Liver (tissue), 8 donors: ENCODE measurements at regions not wholly inside any gene's neighbourhood (a gene's known extent, or its start where the extent isn't known, plus 50 kb on each side); places are given as distances from the start of the nearest gene placed in this dataset.

Source experiments
- DNase-seq: peaks from one replicate; pipeline ENCODE4 v3.0.0-alpha.2; 2017; ENCODE audit warnings: low spot score
- H3K27ac ChIP-seq, 2 donors: one replicate each; pipeline ENCODE4 v1.7.0; 2013; ENCODE audit warnings: inconsistent platforms in 2 of 2, low read length in 2 of 2, control low read depth in 1 of 2, low read depth in 1 of 2, mild to moderate bottlenecking in 1 of 2
- H3K27me3 ChIP-seq, 4 donors: one replicate each; pipeline versions ENCODE4 v1.6.1 to v1.7.0; 2013; ENCODE audit warnings: low read length in 3 of 4, inconsistent platforms in 1 of 4, mild to moderate bottlenecking in 1 of 4, moderate library complexity in 1 of 4; ENCODE audit not compliant: control insufficient read depth in 4 of 4, insufficient read depth in 4 of 4
- H3K36me3 ChIP-seq, 4 donors: one replicate each; pipeline versions ENCODE4 v1.6.1 to v1.7.0; 2013; ENCODE audit warnings: low read length in 3 of 4, mild to moderate bottlenecking in 3 of 4, low read depth in 1 of 4, moderate library complexity in 1 of 4; ENCODE audit not compliant: control insufficient read depth in 4 of 4, insufficient read depth in 3 of 4
- H3K4me1 ChIP-seq, 4 donors: one replicate each; pipeline versions ENCODE4 v1.6.1 to v1.7.0; 2013; ENCODE audit warnings: low read length in 3 of 4, mild to moderate bottlenecking in 3 of 4, moderate library complexity in 1 of 4; ENCODE audit not compliant: control insufficient read depth in 4 of 4, insufficient read depth in 4 of 4
- H3K4me3 ChIP-seq, 3 donors: one replicate each; pipeline versions ENCODE4 v1.6.1 to v1.7.0; 2013; ENCODE audit warnings: low read length in 3 of 3, control low read depth in 1 of 3, low read depth in 1 of 3, mild to moderate bottlenecking in 1 of 3
- H3K9ac ChIP-seq, 2 donors: one replicate each; pipeline ENCODE4 v1.7.0; 2013; ENCODE audit warnings: low read length in 2 of 2, mild to moderate bottlenecking in 2 of 2, moderate library complexity in 2 of 2, control low read depth in 1 of 2, low read depth in 1 of 2
- H3K9me3 ChIP-seq, 4 donors: one replicate each; pipeline versions ENCODE4 v1.6.1 to v1.7.0; 2013; ENCODE audit warnings: low read length in 3 of 4; ENCODE audit not compliant: control insufficient read depth in 4 of 4
- EGR1 ChIP-seq, 2 donors: IDR thresholded peaks; 2 replicates each; pipeline ENCODE4 v1.6.1; 2016 to 2018; ENCODE audit warnings: antibody characterized with exemption in 2 of 2, low read depth in 2 of 2
- FOXA1 ChIP-seq: IDR thresholded peaks from 2 replicates; pipeline ENCODE4 v1.6.1; 2016; ENCODE audit warnings: antibody characterized with exemption
- FOXA2 ChIP-seq: IDR thresholded peaks from 2 replicates; pipeline ENCODE4 v1.6.1; 2016; ENCODE audit warnings: antibody characterized with exemption
- GABPA ChIP-seq, 2 donors: IDR thresholded peaks in 1 of 2; conservative IDR thresholded peaks in 1 of 2; 2 replicates each; pipeline ENCODE4 v1.6.1; 2016; ENCODE audit warnings: antibody characterized with exemption in 2 of 2, mild to moderate bottlenecking in 1 of 2, moderate library complexity in 1 of 2
- HNF4A ChIP-seq, 2 donors: conservative IDR thresholded peaks; 2 replicates each; pipeline ENCODE4 v1.6.1; 2016; ENCODE audit warnings: antibody characterized with exemption in 2 of 2, mild to moderate bottlenecking in 2 of 2
- HNF4G ChIP-seq: IDR thresholded peaks from 2 replicates; pipeline ENCODE4 v1.6.1; 2016; ENCODE audit warnings: antibody characterized with exemption
- JUND ChIP-seq, 2 donors: IDR thresholded peaks; 2 replicates each; pipeline ENCODE4 v1.6.1; 2016; ENCODE audit warnings: antibody characterized with exemption in 2 of 2
- NR2F2 ChIP-seq: IDR thresholded peaks from 2 replicates; pipeline ENCODE4 v1.6.1; 2016; ENCODE audit warnings: antibody characterized with exemption
- RAD21 ChIP-seq, 2 donors: IDR thresholded peaks; 2 replicates each; pipeline ENCODE4 v1.6.1; 2016; ENCODE audit warnings: antibody characterized with exemption in 2 of 2, mild to moderate bottlenecking in 2 of 2
- RXRA ChIP-seq, 2 donors: IDR thresholded peaks; 2 replicates each; pipeline ENCODE4 v1.6.1; 2017 to 2018; ENCODE audit warnings: antibody characterized with exemption in 2 of 2, mild to moderate bottlenecking in 1 of 2
- SP1 ChIP-seq: IDR thresholded peaks from 2 replicates; pipeline ENCODE4 v1.6.1; 2018; ENCODE audit warnings: antibody characterized with exemption, mild to moderate bottlenecking
- TAF1 ChIP-seq: conservative IDR thresholded peaks from 2 replicates; pipeline ENCODE4 v1.6.1; 2016; ENCODE audit warnings: antibody characterized with exemption, mild to moderate bottlenecking
- YY1 ChIP-seq: IDR thresholded peaks from 2 replicates; pipeline ENCODE4 v1.6.1; 2016; ENCODE audit warnings: antibody characterized with exemption, mild to moderate bottlenecking
- WGBS: extraction: QIAGEN DNeasy Blood & Tissue Kit; methylation state at CpG from one replicate; pipeline ENCODE4 v1.1.7; 2013; 5-methylcytosine and 5-hydroxymethylcytosine counted together
- TF ChIP-seq, protein P1 (sequence below): IDR thresholded peaks from 2 replicates; pipeline ENCODE4 v1.6.1; 2016; ENCODE audit warnings: antibody characterized with exemption
- TF ChIP-seq, protein P2 (sequence below): IDR thresholded peaks from 2 replicates; pipeline ENCODE4 v1.6.1; 2016; ENCODE audit warnings: antibody characterized with exemption
- TF ChIP-seq, protein P3 (sequence below): fragments of 150-350 bp; IDR thresholded peaks from 2 replicates; pipeline ENCODE4 v1.5.1; 2017; ENCODE audit warnings: improper control_type of control experiment, low read depth, low read length; ENCODE audit not compliant: missing input control
- TF ChIP-seq, protein P4 (sequence below): IDR thresholded peaks from 2 replicates; pipeline ENCODE4 v1.6.1; 2016; ENCODE audit warnings: antibody characterized with exemption
- TF ChIP-seq, protein P5 (sequence below): IDR thresholded peaks from 2 replicates; pipeline ENCODE4 v1.6.1; 2016; ENCODE audit warnings: antibody characterized with exemption, mild to moderate bottlenecking
- donor health status: healthy.
- donor health status: healthy.
- donor health status: healthy.
- donor health status: healthy.
- donor health status: healthy.

DNA sequence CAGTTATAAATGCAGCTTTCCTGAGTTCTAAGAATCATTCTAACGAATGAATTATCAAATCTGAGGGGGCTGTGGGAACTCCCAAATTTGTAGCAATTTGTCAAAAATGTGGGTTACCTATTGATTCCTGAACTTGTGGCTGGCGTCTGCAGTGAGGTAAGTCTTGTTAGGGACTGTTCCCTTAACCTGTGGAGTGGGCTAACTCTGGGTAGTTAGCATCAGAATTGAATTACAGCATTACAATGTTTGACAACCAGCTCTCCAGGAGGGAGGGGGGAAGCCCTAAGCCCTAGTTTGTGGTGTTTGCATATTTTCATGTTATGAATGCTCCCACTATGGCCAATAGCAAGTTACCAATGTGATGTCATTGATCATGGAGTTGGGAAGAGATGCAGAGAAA is 65.9 kb upstream of the STT3B start (continued):
- TF ChIP-seq, protein P1, sequence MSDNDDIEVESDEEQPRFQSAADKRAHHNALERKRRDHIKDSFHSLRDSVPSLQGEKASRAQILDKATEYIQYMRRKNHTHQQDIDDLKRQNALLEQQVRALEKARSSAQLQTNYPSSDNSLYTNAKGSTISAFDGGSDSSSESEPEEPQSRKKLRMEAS: no peak

DNA sequence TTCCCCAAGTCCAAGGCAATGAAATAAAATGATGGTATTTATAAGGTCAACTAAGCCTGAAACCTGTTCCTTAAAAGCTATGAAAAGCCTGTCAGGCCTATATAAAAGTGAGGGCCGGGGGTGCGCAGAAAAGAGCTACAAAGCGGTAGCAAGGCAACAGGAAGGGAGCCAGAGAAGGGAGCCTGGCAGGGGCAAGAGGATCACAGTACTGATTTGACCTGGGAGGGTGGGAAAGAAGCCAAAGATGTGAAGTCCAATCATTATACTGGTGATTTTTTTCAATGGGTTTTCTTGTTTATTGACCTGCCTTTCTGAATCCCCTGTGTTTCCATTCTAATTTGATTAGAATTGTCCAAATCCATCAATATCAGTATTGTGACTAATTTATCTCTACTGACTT is 64.3 kb upstream of the STT3B start:
- no peaks in the 10 kb centered on the region for H3K4me1 ChIP-seq
- no peak overlapping the region for H3K27ac ChIP-seq
- TF ChIP-seq EGR1 (IDR thresholded peaks at IDR 0.05; ENCODE audit: low read depth in 2 of 2) (no peak), SP1 (no peak), HNF4G (no peak), GABPA (IDR thresholded peaks at IDR 0.05 in 1 of 2, conservative IDR thresholded peaks at IDR 0.05 in 1 of 2) (no peak), TAF1 (no peak), FOXA1 (no peak), NR2F2 (no peak), RXRA (IDR thresholded peaks at IDR 0.05) (no peak), FOXA2 (no peak), HNF4A (conservative IDR thresholded peaks at IDR 0.05) (no peak), RAD21 (IDR thresholded peaks at IDR 0.05) (no peak), YY1 (no peak), JUND (IDR thresholded peaks at IDR 0.05) (no peak)
- TF ChIP-seq, protein P2, sequence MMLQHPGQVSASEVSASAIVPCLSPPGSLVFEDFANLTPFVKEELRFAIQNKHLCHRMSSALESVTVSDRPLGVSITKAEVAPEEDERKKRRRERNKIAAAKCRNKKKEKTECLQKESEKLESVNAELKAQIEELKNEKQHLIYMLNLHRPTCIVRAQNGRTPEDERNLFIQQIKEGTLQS: no peak
- TF ChIP-seq, protein P3, sequence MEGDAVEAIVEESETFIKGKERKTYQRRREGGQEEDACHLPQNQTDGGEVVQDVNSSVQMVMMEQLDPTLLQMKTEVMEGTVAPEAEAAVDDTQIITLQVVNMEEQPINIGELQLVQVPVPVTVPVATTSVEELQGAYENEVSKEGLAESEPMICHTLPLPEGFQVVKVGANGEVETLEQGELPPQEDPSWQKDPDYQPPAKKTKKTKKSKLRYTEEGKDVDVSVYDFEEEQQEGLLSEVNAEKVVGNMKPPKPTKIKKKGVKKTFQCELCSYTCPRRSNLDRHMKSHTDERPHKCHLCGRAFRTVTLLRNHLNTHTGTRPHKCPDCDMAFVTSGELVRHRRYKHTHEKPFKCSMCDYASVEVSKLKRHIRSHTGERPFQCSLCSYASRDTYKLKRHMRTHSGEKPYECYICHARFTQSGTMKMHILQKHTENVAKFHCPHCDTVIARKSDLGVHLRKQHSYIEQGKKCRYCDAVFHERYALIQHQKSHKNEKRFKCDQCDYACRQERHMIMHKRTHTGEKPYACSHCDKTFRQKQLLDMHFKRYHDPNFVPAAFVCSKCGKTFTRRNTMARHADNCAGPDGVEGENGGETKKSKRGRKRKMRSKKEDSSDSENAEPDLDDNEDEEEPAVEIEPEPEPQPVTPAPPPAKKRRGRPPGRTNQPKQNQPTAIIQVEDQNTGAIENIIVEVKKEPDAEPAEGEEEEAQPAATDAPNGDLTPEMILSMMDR: no peak
- TF ChIP-seq, protein P4, sequence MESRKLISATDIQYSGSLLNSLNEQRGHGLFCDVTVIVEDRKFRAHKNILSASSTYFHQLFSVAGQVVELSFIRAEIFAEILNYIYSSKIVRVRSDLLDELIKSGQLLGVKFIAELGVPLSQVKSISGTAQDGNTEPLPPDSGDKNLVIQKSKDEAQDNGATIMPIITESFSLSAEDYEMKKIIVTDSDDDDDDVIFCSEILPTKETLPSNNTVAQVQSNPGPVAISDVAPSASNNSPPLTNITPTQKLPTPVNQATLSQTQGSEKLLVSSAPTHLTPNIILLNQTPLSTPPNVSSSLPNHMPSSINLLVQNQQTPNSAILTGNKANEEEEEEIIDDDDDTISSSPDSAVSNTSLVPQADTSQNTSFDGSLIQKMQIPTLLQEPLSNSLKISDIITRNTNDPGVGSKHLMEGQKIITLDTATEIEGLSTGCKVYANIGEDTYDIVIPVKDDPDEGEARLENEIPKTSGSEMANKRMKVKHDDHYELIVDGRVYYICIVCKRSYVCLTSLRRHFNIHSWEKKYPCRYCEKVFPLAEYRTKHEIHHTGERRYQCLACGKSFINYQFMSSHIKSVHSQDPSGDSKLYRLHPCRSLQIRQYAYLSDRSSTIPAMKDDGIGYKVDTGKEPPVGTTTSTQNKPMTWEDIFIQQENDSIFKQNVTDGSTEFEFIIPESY: no peak
- TF ChIP-seq, protein P5, sequence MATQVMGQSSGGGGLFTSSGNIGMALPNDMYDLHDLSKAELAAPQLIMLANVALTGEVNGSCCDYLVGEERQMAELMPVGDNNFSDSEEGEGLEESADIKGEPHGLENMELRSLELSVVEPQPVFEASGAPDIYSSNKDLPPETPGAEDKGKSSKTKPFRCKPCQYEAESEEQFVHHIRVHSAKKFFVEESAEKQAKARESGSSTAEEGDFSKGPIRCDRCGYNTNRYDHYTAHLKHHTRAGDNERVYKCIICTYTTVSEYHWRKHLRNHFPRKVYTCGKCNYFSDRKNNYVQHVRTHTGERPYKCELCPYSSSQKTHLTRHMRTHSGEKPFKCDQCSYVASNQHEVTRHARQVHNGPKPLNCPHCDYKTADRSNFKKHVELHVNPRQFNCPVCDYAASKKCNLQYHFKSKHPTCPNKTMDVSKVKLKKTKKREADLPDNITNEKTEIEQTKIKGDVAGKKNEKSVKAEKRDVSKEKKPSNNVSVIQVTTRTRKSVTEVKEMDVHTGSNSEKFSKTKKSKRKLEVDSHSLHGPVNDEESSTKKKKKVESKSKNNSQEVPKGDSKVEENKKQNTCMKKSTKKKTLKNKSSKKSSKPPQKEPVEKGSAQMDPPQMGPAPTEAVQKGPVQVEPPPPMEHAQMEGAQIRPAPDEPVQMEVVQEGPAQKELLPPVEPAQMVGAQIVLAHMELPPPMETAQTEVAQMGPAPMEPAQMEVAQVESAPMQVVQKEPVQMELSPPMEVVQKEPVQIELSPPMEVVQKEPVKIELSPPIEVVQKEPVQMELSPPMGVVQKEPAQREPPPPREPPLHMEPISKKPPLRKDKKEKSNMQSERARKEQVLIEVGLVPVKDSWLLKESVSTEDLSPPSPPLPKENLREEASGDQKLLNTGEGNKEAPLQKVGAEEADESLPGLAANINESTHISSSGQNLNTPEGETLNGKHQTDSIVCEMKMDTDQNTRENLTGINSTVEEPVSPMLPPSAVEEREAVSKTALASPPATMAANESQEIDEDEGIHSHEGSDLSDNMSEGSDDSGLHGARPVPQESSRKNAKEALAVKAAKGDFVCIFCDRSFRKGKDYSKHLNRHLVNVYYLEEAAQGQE: no peak
- TF ChIP-seq, protein P1: no peak
- no peak overlapping the region for H3K4me3 ChIP-seq
- no peak overlapping the region for H3K9ac ChIP-seq
- H3K9me3 ChIP-seq: no peaks in the 10 kb centered on the region
- DNase-seq: no peak
- no peaks in the 10 kb centered on the region for H3K36me3 ChIP-seq
- 69% methylated on average over 3 of the region's 3 CpGs for WGBS
- H3K27me3 ChIP-seq: no peaks in the 10 kb centered on the region
